SK-N-MC (cell line): ENCODE measurements at regions not wholly inside any gene's neighbourhood (a gene's known extent, or its start where the extent isn't known, plus 50 kb on each side); places are given as distances from the start of the nearest gene placed in this dataset.

Experiments used
- EZH2 ChIP-seq: fragments of 200-600 bp; sonication (generic); IDR thresholded peaks from one replicate; pipeline ENCODE4 v1.6.1; 2017; ENCODE audit warnings: antibody characterized with exemption
- POLR2AphosphoS5 ChIP-seq: IDR thresholded peaks from 2 replicates; pipeline ENCODE4 v1.6.1; 2012; ENCODE audit warnings: mild to moderate bottlenecking, low read depth, low read length, borderline replicate concordance

DNA sequence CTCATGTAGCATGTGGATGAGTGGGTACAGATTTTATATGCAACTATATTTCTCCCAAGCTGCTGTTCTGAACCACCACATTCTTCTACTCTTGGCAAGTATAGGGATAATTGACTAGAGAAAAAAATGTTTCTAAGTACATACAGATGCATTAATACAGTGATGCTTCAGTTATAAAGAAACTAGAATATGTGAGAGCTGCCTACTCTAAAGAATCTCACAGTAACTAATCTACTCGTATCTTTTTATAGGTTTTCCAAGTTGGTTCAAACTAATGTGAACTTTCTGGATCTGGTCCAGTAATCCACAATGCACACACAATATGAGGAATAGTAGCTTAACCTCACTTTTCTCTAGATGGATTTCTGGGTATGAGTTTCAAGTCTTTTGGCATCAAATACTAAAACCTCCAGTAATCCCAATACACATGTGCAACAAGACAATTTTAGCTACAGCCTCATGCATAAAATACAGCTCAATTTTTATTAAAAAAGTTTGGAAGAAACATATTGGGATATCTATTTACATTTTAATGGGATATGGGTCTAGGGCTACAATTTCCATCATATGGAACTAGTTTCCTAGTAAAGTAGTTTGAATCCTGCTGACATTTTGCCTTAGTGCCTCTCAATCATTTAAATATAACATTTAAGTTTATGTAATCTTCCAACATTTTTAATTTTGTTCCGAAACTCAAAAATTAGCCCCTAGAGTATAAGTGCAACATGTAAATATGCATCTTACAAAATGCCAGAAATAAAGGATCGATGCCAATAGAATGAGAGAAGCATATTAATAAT, 2209.7 kb downstream of the LRRC4C start:
- no peak for TF ChIP-seq EZH2
- no peak for TF ChIP-seq POLR2AphosphoS5
